MCF 10A (cell line): ENCODE measurements at regions not wholly inside any gene's neighbourhood (a gene's known extent, or its start where the extent isn't known, plus 50 kb on each side); places are given as distances from the start of the nearest gene placed in this dataset.

ENCODE experiments used
- BruUV-seq: library from RNA; stranded (reverse); fragments of 400-500 nt; replicated peaks from 2 replicates; lab custom pipeline; 2021; lab: Mats Ljungman, UMichigan
- CTCF ChIA-PET: fragments of 300-600 bp; sonication (Branson Sonifier 250); formaldehyde crosslinking; extraction: SDS; loops from one replicate; lab custom pipeline; 2021; ENCODE audit warnings: antibody characterized with exemption, inconsistent platforms; lab: Yijun Ruan, JAX
- POLR2A ChIA-PET: fragments of 300-600, 350-650 bp; sonication (Branson Sonifier 250); formaldehyde crosslinking; extraction: SDS; loops from one replicate; lab custom pipeline; 2020; ENCODE audit warnings: antibody characterized with exemption, inconsistent platforms; lab: Yijun Ruan, JAX
- DNase-seq: peaks from one replicate; pipeline ENCODE4 v3.0.0-alpha.2; 2018; ENCODE audit not compliant: unreplicated experiment
- H3K27ac Mint-ChIP-seq: one replicate; pipeline ENCODE4 v1.8.0; 2022; ENCODE audit warnings: mild to moderate bottlenecking, low read depth, mixed read lengths; ENCODE audit not compliant: unreplicated experiment
- H3K27me3 Mint-ChIP-seq: one replicate; pipeline ENCODE4 v1.8.0; 2022; ENCODE audit warnings: mixed read lengths; ENCODE audit not compliant: insufficient read depth, unreplicated experiment
- H3K36me3 Mint-ChIP-seq: one replicate; pipeline ENCODE4 v1.8.0; 2022; ENCODE audit warnings: mild to moderate bottlenecking, moderate library complexity, mixed read lengths; ENCODE audit not compliant: insufficient read depth, unreplicated experiment
- H3K4me1 Mint-ChIP-seq: one replicate; pipeline ENCODE4 v1.8.0; 2022; ENCODE audit warnings: mixed read lengths; ENCODE audit not compliant: insufficient read depth, unreplicated experiment
- H3K4me3 Mint-ChIP-seq: one replicate; pipeline ENCODE4 v1.8.0; 2022; ENCODE audit warnings: mild to moderate bottlenecking, moderate library complexity, mixed read lengths; ENCODE audit not compliant: unreplicated experiment
- H3K9me3 Mint-ChIP-seq: one replicate; pipeline ENCODE4 v1.8.0; 2022; ENCODE audit warnings: mixed read lengths; ENCODE audit not compliant: unreplicated experiment
- intact Hi-C: fragments of 100-400 bp; cut with micrococcal nuclease; formaldehyde crosslinking; loops from 2 replicates; pipeline ENCODE4 v1.14.1; 2022
- TF ChIP-seq, protein P1 (sequence below): fragments of 200-600 bp; IDR thresholded peaks from one replicate; pipeline ENCODE4 v1.8.0; 2022; ENCODE audit warnings: antibody characterized with exemption, mild to moderate bottlenecking; ENCODE audit not compliant: unreplicated experiment

DNA sequence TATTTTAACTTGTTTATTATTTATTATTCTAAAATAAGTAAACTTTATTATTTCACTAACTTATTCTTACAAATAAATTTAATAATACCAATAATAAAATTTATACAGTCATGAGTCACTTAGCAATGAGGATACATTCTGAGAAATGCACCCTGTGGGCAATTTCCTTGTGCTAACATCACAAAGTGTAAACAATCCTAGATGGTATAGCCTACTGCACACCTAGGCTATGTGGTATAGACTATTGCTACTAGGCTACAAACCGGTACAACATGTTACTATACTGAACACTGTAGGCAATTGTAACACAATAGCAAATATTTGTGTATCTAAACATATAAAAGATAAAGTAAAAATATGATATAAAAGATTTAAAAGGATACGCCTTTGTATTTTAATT is 479.5 kb downstream of the EPHA5 start:
- intact Hi-C loops: no loop called here
- BruUV-seq: no TSS peak
- no peaks in the 10 kb centered on the region for H3K9me3 Mint-ChIP-seq

DNA sequence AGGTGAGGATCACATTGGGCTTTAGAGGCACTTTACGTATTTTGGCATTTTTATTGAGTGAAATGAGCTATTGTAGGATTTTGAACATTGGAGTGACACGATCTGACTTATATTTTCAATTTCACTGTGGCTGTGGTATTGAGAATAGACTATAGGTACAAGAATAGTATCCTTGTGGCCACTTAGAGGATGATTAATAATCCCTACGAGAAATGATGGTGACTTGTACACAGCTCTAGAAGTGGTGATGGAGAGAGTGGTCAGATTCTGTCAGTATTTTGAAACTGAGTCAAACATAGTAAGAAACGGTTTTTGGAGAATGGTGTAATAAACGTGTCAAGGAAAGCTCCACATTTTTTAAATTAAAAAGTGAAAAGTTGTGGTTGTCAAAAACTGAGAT is 494.7 kb downstream of the EPHA5 start:
- DNase-seq: no peak
- POLR2A ChIA-PET: no interaction called here
- Mint-ChIP-seq H3K9me3 (no peaks in the 10 kb centered on the region), H3K27me3 (no peaks in the 10 kb centered on the region), H3K36me3 (no peaks in the 10 kb centered on the region), H3K4me1 (no peaks in the 10 kb centered on the region), H3K4me3 (no peak overlapping the region), H3K27ac (no peak overlapping the region)
- CTCF ChIA-PET: no interaction called here
- BruUV-seq: no TSS peak
- TF ChIP-seq, protein P1, sequence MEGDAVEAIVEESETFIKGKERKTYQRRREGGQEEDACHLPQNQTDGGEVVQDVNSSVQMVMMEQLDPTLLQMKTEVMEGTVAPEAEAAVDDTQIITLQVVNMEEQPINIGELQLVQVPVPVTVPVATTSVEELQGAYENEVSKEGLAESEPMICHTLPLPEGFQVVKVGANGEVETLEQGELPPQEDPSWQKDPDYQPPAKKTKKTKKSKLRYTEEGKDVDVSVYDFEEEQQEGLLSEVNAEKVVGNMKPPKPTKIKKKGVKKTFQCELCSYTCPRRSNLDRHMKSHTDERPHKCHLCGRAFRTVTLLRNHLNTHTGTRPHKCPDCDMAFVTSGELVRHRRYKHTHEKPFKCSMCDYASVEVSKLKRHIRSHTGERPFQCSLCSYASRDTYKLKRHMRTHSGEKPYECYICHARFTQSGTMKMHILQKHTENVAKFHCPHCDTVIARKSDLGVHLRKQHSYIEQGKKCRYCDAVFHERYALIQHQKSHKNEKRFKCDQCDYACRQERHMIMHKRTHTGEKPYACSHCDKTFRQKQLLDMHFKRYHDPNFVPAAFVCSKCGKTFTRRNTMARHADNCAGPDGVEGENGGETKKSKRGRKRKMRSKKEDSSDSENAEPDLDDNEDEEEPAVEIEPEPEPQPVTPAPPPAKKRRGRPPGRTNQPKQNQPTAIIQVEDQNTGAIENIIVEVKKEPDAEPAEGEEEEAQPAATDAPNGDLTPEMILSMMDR: no peak
- intact Hi-C loops: no loop called here

More for the DNA sequence above, 479.5 kb downstream of the EPHA5 start:
- TF ChIP-seq, protein P1: no peak
- ChIA-PET CTCF (no interaction called here), POLR2A (no interaction called here)
- H3K4me1 Mint-ChIP-seq: no peaks in the 10 kb centered on the region
- no peak for DNase-seq
- H3K27me3 Mint-ChIP-seq: no peaks in the 10 kb centered on the region
- H3K4me3 Mint-ChIP-seq: no peak overlapping the region
- H3K36me3 Mint-ChIP-seq: no peaks in the 10 kb centered on the region
- no peak overlapping the region for H3K27ac Mint-ChIP-seq

DNA sequence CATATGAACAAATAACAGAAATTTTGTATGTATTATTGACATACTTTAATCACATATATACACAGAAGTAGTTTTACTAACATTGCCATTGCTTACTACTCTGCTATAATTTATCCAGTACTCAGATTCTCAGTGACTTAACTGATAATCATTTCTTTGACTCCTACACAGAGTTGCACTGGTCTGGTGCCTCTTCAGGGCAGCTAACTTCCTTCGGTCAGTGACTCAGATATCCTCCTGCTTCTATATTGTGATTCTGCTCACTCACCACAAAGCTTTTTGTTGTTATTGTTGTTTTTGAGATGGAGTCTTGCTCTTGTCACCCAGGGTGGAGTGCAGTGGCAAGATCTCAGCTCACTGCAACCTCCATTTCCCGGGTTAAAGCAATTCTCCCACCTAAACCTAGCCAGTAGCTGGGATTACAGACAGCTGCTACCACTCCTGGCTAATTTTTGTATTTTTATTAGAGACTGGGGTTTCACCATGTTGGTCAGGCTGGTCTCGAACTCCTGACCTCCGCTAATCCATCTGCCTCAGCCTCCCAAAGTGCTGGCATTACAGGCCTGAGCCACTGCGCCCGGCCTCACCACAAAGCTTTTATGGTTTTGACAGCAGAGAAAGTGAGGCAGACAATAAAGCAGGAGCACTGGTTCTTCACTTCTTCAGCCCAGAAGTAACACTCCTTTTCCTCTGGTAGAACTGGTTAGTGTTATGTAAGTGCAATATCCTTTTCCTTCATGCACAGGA is 499.3 kb downstream of the EPHA5 start:
- H3K36me3 Mint-ChIP-seq: no peaks in the 10 kb centered on the region
- POLR2A ChIA-PET: interaction anchor here (0.6 kb wide), 1 partner anchor 14 kb away, joined by 3 read pairs; no protein-coding TSS in a partner anchor
- TF ChIP-seq, protein P1: no peak
- no peak overlapping the region for H3K4me3 Mint-ChIP-seq
- BruUV-seq: no TSS peak
- H3K4me1 Mint-ChIP-seq: no peaks in the 10 kb centered on the region
- no peaks in the 10 kb centered on the region for H3K9me3 Mint-ChIP-seq
- H3K27ac Mint-ChIP-seq: no peak overlapping the region
- H3K27me3 Mint-ChIP-seq: no peaks in the 10 kb centered on the region
- intact Hi-C loops: no loop called here
- CTCF ChIA-PET: interaction anchor here (0.6 to 0.7 kb wide), 4 partner anchors 15 to 920 kb away, joined by 3 to 5 read pairs (median 4); no protein-coding TSS in a partner anchor
- no peak for DNase-seq

DNA sequence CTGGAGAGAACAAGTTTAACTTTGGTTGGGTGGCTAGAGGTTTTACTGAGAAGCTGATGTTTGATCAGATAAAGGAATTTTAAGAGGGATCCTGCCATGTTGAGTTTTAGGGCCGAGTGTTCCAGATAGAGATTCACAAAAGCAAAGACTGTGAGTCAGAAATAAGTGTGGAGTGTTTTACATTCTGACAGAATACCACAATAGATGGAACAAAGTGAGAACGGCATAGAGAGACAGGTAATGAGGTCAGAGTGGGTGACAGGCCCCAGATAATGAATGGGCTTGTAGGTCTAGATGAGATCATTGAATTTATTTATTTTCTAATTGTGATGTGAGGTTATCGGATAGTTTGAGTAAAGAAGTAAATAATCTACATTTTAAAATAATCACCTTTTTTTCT is 502.6 kb downstream of the EPHA5 start:
- DNase-seq: no peak
- no TSS peak for BruUV-seq
- H3K9me3 Mint-ChIP-seq: no peaks in the 10 kb centered on the region
- no peaks in the 10 kb centered on the region for H3K4me1 Mint-ChIP-seq
- no peaks in the 10 kb centered on the region for H3K36me3 Mint-ChIP-seq
- intact Hi-C loops: no loop called here
- H3K4me3 Mint-ChIP-seq: no peak overlapping the region
- TF ChIP-seq, protein P1: no peak
- H3K27ac Mint-ChIP-seq: no peak overlapping the region
- no peaks in the 10 kb centered on the region for H3K27me3 Mint-ChIP-seq
- POLR2A ChIA-PET: no interaction called here
- CTCF ChIA-PET: no interaction called here
